ENCODE measurements at regions not wholly inside any gene's neighbourhood (a gene's known extent, or its start where the extent isn't known, plus 50 kb on each side); places are given as distances from the start of the nearest gene placed in this dataset.

DNA sequence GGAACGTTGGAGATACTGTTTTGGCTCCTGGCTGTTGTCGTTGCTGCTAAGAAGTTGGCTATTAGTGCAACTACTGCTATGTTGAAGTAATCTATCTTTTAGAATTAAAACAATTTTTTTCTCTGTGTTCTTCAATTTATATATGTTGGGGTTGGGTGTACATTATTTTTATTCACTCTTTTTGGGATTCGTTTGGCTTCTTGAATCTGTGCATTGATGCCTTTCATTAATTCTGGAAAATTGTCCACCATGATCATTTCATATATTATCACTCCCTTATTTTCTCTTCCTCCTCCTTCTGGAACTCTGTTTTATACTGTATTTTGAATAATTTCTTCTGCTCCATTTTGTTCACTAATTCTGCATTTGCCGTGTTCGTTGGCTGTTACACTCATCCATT, 199.5 kb upstream of the PLET1 start:
- DNase-seq (ENCODE audit: extremely low spot score, unreplicated experiment), result no peak
- H3K36me3 Mint-ChIP-seq (ENCODE audit: unreplicated experiment), result no peaks in the 10 kb centered on the region
- peaks cover 20% of the 10 kb centered on the region for H3K27me3 Mint-ChIP-seq (ENCODE audit: unreplicated experiment)
- TF ChIP-seq, protein P1, sequence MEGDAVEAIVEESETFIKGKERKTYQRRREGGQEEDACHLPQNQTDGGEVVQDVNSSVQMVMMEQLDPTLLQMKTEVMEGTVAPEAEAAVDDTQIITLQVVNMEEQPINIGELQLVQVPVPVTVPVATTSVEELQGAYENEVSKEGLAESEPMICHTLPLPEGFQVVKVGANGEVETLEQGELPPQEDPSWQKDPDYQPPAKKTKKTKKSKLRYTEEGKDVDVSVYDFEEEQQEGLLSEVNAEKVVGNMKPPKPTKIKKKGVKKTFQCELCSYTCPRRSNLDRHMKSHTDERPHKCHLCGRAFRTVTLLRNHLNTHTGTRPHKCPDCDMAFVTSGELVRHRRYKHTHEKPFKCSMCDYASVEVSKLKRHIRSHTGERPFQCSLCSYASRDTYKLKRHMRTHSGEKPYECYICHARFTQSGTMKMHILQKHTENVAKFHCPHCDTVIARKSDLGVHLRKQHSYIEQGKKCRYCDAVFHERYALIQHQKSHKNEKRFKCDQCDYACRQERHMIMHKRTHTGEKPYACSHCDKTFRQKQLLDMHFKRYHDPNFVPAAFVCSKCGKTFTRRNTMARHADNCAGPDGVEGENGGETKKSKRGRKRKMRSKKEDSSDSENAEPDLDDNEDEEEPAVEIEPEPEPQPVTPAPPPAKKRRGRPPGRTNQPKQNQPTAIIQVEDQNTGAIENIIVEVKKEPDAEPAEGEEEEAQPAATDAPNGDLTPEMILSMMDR (IDR thresholded peaks at IDR 0.05), result no peak
- peaks cover 8% of the 10 kb centered on the region for H3K9me3 Mint-ChIP-seq (ENCODE audit: unreplicated experiment)
- no peak overlapping the region for H3K27ac Mint-ChIP-seq (ENCODE audit: unreplicated experiment)
- no peaks in the 10 kb centered on the region for H3K4me1 Mint-ChIP-seq (ENCODE audit: unreplicated experiment)
- H3K4me3 Mint-ChIP-seq (ENCODE audit: unreplicated experiment), result no peak overlapping the region

DNA sequence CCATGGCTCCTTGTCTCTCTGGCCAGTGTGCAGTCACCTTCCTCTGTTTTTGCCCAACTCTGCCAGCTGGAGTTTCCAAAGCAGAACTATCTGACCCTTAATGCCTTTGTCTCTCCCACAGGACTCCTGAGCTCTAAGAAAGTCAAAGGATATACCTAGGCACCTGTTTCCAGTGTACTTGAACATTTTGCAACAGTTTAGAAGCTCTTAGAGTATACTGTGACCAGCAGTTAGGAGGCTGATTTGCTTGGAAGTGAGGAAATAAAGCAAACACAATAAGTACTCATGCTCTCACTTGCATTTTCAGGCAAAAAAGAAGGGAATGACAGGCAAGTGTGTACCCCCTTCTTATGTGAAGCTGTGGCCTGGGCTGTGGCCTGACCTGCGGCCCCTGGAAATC, 204.3 kb upstream of the PLET1 start:
- Mint-ChIP-seq H3K4me1 (ENCODE audit: unreplicated experiment) (peaks cover 2% of the 10 kb centered on the region), H3K9me3 (ENCODE audit: unreplicated experiment) (no peaks in the 10 kb centered on the region), H3K4me3 (ENCODE audit: unreplicated experiment) (no peak overlapping the region), H3K36me3 (ENCODE audit: unreplicated experiment) (no peaks in the 10 kb centered on the region), H3K27ac (ENCODE audit: unreplicated experiment) (no peak overlapping the region), H3K27me3 (ENCODE audit: unreplicated experiment) (peaks cover 29% of the 10 kb centered on the region)
- TF ChIP-seq, protein P1 (IDR thresholded peaks at IDR 0.05), result no peak
- DNase-seq (ENCODE audit: extremely low spot score, unreplicated experiment), result no peak

DNA sequence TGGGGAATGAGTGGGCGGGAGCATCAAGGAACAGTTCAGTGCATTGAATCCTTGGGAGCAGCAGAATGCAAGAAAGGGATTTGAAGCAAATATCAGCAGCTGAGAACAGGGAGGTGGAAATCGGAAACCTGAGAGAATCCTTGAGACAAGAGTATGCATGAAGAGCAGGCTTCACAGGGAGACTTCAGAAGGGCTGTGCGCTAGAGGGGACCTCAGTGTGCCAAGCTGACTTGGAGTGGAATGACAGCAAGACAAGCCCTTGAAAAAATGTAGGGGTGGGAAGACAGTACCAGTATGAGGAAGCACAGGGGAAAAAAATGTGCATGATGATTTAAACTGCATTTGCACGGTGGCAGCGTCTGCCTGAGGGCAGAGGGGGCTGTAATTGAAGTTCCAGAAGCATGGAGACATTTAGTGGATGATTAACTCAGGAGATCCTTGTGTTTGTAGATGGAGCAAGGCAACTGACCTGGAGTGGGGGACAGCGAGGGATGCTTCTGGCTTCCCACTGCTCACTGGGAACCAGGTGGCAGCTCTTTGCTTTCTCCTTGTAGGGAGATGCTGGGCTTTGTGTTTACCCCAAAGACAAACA, 204.9 kb upstream of the PLET1 start:
- Mint-ChIP-seq H3K4me1 (ENCODE audit: unreplicated experiment) (peaks cover 2% of the 10 kb centered on the region), H3K27ac (ENCODE audit: unreplicated experiment) (no peak overlapping the region), H3K4me3 (ENCODE audit: unreplicated experiment) (no peak overlapping the region), H3K36me3 (ENCODE audit: unreplicated experiment) (no peaks in the 10 kb centered on the region), H3K27me3 (ENCODE audit: unreplicated experiment) (peaks cover 33% of the 10 kb centered on the region), H3K9me3 (ENCODE audit: unreplicated experiment) (no peaks in the 10 kb centered on the region)
- TF ChIP-seq, protein P1 (IDR thresholded peaks at IDR 0.05), result no peak
- no peak for DNase-seq (ENCODE audit: extremely low spot score, unreplicated experiment)

DNA sequence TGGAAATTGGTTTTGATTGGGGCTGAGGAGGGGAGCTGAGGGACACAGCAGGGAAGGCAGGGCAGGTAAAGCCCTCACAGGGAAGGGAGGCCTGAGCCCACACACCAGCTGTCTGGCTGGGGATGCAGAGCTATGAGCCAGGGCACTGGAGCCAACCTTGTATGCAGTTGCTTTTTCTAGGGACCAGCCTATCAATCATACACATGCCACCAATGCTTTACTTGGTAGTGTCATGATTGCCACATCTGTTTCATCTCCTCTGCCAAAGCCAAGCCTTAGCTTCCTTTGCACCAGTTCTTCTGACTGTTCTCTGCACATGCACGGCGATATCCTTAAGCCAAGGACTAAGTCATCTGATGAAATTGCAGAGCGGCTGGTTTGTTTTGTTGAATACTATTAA, 207.1 kb upstream of the PLET1 start:
- Mint-ChIP-seq H3K4me1 (ENCODE audit: unreplicated experiment) (peaks cover 2% of the 10 kb centered on the region), H3K36me3 (ENCODE audit: unreplicated experiment) (no peaks in the 10 kb centered on the region), H3K27me3 (ENCODE audit: unreplicated experiment) (peaks cover 32% of the 10 kb centered on the region), H3K27ac (ENCODE audit: unreplicated experiment) (no peak overlapping the region), H3K9me3 (ENCODE audit: unreplicated experiment) (no peaks in the 10 kb centered on the region), H3K4me3 (ENCODE audit: unreplicated experiment) (no peak overlapping the region)
- DNase-seq (ENCODE audit: extremely low spot score, unreplicated experiment), result no peak
- TF ChIP-seq, protein P1 (IDR thresholded peaks at IDR 0.05), result no peak

DNA sequence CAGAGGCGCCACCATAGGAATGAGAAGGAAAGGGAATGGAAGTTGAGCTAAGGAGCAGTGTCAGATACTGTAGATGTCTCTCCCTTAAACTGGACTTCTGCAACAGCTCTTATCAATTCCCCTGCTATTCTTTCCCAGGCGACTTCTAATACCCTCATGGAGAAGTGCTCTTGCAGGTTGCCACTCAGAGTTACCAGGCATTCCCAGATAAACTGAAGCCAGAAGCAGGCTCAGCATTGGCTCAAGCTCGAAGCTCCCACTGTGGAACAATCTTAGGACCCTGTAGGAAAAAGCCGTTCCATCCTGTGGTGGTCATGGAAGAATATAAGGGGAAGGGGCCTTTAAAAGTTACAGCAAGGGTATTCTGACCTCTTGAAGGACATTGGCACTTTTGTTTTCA, 208.7 kb upstream of the PLET1 start:
- TF ChIP-seq, protein P1 (IDR thresholded peaks at IDR 0.05), result no peak
- peaks cover 2% of the 10 kb centered on the region for H3K4me1 Mint-ChIP-seq (ENCODE audit: unreplicated experiment)

More for the DNA sequence above, 208.7 kb upstream of the PLET1 start:
- no peak overlapping the region for H3K27ac Mint-ChIP-seq (ENCODE audit: unreplicated experiment)
- H3K4me3 Mint-ChIP-seq (ENCODE audit: unreplicated experiment), result no peak overlapping the region
- H3K27me3 Mint-ChIP-seq (ENCODE audit: unreplicated experiment), result peaks cover 37% of the 10 kb centered on the region
- no peaks in the 10 kb centered on the region for H3K36me3 Mint-ChIP-seq (ENCODE audit: unreplicated experiment)
- no peaks in the 10 kb centered on the region for H3K9me3 Mint-ChIP-seq (ENCODE audit: unreplicated experiment)
- DNase-seq (ENCODE audit: extremely low spot score, unreplicated experiment), result no peak
